GM18907 (cell line): ENCODE measurements at regions not wholly inside any gene's neighbourhood (a gene's known extent, or its start where the extent isn't known, plus 50 kb on each side); places are given as distances from the start of the nearest gene placed in this dataset.
"Not testable (repeated sequence)": the region's sequence is repeated elsewhere in the genome, so short reads cannot be mapped to it uniquely, and the experiment has no call there.

Experiments
- ATAC-seq: cut with Tn5 transposase; IDR thresholded peaks from one replicate; pipeline ENCODE4 v1.9.1; 2021; ENCODE audit warnings: mild to moderate bottlenecking, moderate library complexity; ENCODE audit not compliant: unreplicated experiment

GRCh38 chr12:25384038-25384892 lies 133.5 kb upstream of the KRAS start:
- ATAC-seq = no peak

GRCh38 chr12:25382311-25383106 lies 131.8 kb upstream of the KRAS start:
- ATAC-seq = no peak

GRCh38 chr12:25377469-25378177 lies 126.9 kb upstream of the KRAS start:
- ATAC-seq = no peak

GRCh38 chr12:25376985-25377384 lies 126.3 kb upstream of the KRAS start:
- no peak for ATAC-seq

- no peak for ATAC-seq
Observed at GRCh38 chr12:25376407-25376806, 125.7 kb upstream of the KRAS start.

- no peak for ATAC-seq
Observed at GRCh38 chr12:25372969-25373817, 122.5 kb upstream of the KRAS start.

GRCh38 chr12:25372002-25372401 lies 121.3 kb upstream of the KRAS start:
- no peak for ATAC-seq

GRCh38 chr12:25368557-25368956 lies 117.8 kb upstream of the KRAS start:
- ATAC-seq = no peak

- ATAC-seq = no peak
Observed at GRCh38 chr12:25366122-25366521, 115.4 kb upstream of the KRAS start.

GRCh38 chr12:25365340-25365730 lies 114.6 kb upstream of the KRAS start:
- ATAC-seq = peak; percentile 14

- ATAC-seq = peak; percentile 85
Observed at GRCh38 chr12:25364529-25365339, 114.0 kb upstream of the KRAS start.

GRCh38 chr12:25362646-25363045 lies 111.9 kb upstream of the KRAS start:
- no peak for ATAC-seq

GRCh38 chr12:25361511-25361910 lies 110.8 kb upstream of the KRAS start:
- no peak for ATAC-seq

GRCh38 chr12:25357595-25357994 lies 106.9 kb upstream of the KRAS start:
- ATAC-seq = no peak

- not testable (repeated sequence) for ATAC-seq
Observed at GRCh38 chr12:25352942-25353341, 102.2 kb upstream of the KRAS start.

GRCh38 chr12:25352083-25352918 lies 101.6 kb upstream of the KRAS start:
- ATAC-seq = peak; percentile 56

- ATAC-seq = no peak
Observed at GRCh38 chr12:25348593-25348895, 97.8 kb upstream of the KRAS start.

- no peak for ATAC-seq
Observed at GRCh38 chr12:25347716-25348592, 97.2 kb upstream of the KRAS start.
